Stimulated activated CD8-positive, alpha-beta memory T cell treated with anti-CD3 and anti-CD28 coated beads, Interleukin-4, amount 100 ng/mL, for 4 hours (primary cell): ENCODE measurements at regions not wholly inside any gene's neighbourhood (a gene's known extent, or its start where the extent isn't known, plus 50 kb on each side); places are given as distances from the start of the nearest gene placed in this dataset.

Source experiments
- DNase-seq, 2 donors: peaks; one replicate each; pipeline ENCODE4 v3.0.0-alpha.2; 2020; ENCODE audit warnings: low read depth in 2 of 2, low spot score in 1 of 2

GRCh38 chr13:26967119-26968038 is 204.2 kb downstream of the USP12 start:
- DNase-seq: no peak

GRCh38 chr13:26966701-26967080 is 204.9 kb downstream of the USP12 start:
- no peak for DNase-seq

- no peak for DNase-seq
These were observed 205.5 kb downstream of the USP12 start for GRCh38 chr13:26965952-26966700.

- no peak for DNase-seq
These were observed 204.0 kb upstream of the GPR12 start for GRCh38 chr13:26964278-26965250.

GRCh38 chr13:26962671-26963070 is 202.1 kb upstream of the GPR12 start:
- DNase-seq: no peak

GRCh38 chr13:26961890-26962615 is 201.5 kb upstream of the GPR12 start:
- DNase-seq: no peak

- no peak for DNase-seq
These were observed 196.6 kb upstream of the GPR12 start for GRCh38 chr13:26957182-26957581.

GRCh38 chr13:26956522-26957142 is 196.0 kb upstream of the GPR12 start:
- DNase-seq: no peak

- no peak for DNase-seq
These were observed 194.4 kb upstream of the GPR12 start for GRCh38 chr13:26954976-26955375.

- DNase-seq: no peak
These were observed 192.7 kb upstream of the GPR12 start for GRCh38 chr13:26953291-26953690.

- no peak for DNase-seq
These were observed 192.1 kb upstream of the GPR12 start for GRCh38 chr13:26952551-26953143.

- DNase-seq: no peak
These were observed 191.1 kb upstream of the GPR12 start for GRCh38 chr13:26951581-26952177.

- DNase-seq: no peak
These were observed 190.4 kb upstream of the GPR12 start for GRCh38 chr13:26950968-26951367.

GRCh38 chr13:26950546-26950945 is 190.0 kb upstream of the GPR12 start:
- no peak for DNase-seq

GRCh38 chr13:26949701-26950502 is 189.3 kb upstream of the GPR12 start:
- no peak for DNase-seq

- DNase-seq: no peak
These were observed 187.8 kb upstream of the GPR12 start for GRCh38 chr13:26948353-26948752.

GRCh38 chr13:26946684-26947343 is 186.2 kb upstream of the GPR12 start:
- DNase-seq: no peak

- no peak for DNase-seq
These were observed 183.2 kb upstream of the GPR12 start for GRCh38 chr13:26943748-26944147.
